ENCODE measurements at regions not wholly inside any gene's neighbourhood (a gene's known extent, or its start where the extent isn't known, plus 50 kb on each side); places are given as distances from the start of the nearest gene placed in this dataset.

DNA sequence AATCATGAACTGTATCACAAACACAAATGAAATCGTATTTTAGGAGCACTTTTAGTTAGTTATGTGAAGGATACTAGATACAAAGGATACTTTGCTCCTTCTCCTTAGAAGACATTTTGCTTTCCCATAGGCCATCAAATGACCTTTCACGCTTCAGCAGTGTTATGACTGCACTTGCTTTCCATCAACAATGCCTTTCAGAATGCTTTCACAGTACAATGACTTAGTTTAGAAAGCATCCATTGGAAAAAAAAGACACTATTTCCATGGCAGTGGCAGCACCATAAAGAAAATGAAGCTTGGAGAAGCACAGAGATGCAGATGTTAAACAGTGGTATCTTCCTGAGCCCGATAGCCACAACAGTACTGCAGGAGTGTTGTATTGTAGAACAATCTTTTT is 203.9 kb downstream of the PCSK1 start:
- H3K4me3 ChIP-seq (ENCODE audit: low read depth, poor library complexity, severe bottlenecking) = no peak overlapping the region
- no peak for DNase-seq (ENCODE audit: low spot score in 2 of 2)
- intact Hi-C loops (cut with DNase I; ENCODE audit: low total_unique reads) = no loop called here
- WGBS, 2 donors = 88 to 94% methylated on average over 3 of the region's 3 CpGs
- TF ChIP-seq POLR2A (IDR thresholded peaks at IDR 0.05) = no peak

DNA sequence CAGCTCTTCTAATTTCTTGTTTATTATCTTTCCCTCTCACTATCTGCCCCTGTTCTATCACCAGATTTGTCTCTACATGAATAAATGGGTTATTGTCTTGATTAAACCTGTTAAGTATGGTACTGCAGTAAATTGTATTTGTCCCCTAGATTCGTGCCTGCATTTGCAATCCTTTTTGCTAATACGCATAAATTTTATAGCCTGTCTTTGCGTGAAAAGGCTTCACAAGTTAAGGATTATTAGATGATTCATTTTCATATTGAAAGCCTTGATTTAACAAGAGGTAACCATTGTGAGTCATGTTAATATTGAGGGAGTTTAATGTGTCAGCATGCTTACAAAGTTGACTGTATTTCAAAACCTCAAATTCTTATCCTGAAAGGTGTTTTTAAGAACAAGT is 204.6 kb downstream of the PCSK1 start:
- no peak for TF ChIP-seq POLR2A (IDR thresholded peaks at IDR 0.05)
- TF ChIP-seq, protein P1, sequence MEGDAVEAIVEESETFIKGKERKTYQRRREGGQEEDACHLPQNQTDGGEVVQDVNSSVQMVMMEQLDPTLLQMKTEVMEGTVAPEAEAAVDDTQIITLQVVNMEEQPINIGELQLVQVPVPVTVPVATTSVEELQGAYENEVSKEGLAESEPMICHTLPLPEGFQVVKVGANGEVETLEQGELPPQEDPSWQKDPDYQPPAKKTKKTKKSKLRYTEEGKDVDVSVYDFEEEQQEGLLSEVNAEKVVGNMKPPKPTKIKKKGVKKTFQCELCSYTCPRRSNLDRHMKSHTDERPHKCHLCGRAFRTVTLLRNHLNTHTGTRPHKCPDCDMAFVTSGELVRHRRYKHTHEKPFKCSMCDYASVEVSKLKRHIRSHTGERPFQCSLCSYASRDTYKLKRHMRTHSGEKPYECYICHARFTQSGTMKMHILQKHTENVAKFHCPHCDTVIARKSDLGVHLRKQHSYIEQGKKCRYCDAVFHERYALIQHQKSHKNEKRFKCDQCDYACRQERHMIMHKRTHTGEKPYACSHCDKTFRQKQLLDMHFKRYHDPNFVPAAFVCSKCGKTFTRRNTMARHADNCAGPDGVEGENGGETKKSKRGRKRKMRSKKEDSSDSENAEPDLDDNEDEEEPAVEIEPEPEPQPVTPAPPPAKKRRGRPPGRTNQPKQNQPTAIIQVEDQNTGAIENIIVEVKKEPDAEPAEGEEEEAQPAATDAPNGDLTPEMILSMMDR (IDR thresholded peaks at IDR 0.05) = no peak
- intact Hi-C loops (cut with DNase I; ENCODE audit: low total_unique reads) = no loop called here
- no peak for DNase-seq (ENCODE audit: low spot score in 2 of 2)
- WGBS, 2 donors = 55 to 56% methylated on average over 3 of the region's 3 CpGs
- H3K4me3 ChIP-seq (ENCODE audit: low read depth, poor library complexity, severe bottlenecking) = no peak overlapping the region

DNA sequence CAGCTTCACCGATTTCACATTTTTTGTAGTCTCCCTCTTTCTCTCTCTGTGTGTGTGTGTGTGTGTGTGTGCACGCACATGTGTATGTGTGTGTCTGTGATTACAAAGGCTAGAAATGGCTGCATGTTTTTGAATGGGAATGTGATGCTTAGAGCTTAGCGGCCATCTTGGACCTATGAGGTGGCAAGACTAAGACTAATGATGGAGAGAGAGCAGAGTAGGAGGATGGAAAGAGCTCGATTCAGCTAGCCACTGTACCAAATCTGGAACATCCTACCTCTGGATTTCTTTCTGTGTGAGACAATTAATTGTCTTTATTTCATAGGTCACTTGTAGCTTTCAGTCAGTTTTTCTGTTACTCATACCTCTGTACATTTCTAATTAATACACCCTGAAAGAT is 205.1 kb downstream of the PCSK1 start:
- intact Hi-C loops (cut with DNase I; ENCODE audit: low total_unique reads) = no loop called here
- 91% methylated on average over 4 of the region's 4 CpGs for WGBS, 2 donors

DNA sequence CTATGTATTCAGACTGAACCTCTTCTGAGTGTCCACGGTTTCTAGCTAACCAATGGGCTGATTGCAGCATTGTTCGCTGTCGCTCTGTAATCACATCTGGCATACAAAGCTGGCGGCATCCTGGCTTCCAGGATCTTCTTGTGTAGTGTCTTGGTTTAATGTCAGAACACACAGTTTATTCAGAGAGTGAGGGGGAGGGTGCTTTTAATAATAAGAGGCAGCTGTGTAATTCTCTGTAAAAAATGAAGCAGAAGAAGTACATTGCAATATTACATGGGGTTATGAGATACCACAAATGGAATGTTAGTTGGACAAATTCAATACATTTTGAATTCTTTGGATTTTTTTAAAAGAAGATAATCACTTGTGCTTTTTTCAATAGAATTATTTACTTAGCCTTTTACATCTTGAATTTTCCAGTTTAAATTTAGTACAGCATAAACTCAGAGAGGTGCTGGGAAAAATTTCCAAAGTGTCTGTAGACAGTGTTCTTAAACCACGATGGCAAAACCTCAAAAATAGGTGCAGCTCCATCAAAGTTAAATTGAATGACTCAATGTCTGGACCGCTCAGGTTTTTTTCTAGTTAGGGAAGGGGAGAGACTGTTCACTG is 206.0 kb downstream of the PCSK1 start:
- intact Hi-C loops (cut with DNase I; ENCODE audit: low total_unique reads) = no loop called here
- no peak for TF ChIP-seq POLR2A (IDR thresholded peaks at IDR 0.05)
- TF ChIP-seq, protein P1 (IDR thresholded peaks at IDR 0.05) = no peak
- H3K4me3 ChIP-seq (ENCODE audit: low read depth, poor library complexity, severe bottlenecking) = no peak overlapping the region
- peak; percentile 30 to 84 for DNase-seq (ENCODE audit: low spot score in 2 of 2)
- WGBS, 2 donors = 39 to 42% methylated on average over 6 of the region's 6 CpGs

More for the DNA sequence above, 205.1 kb downstream of the PCSK1 start:
- no peak for DNase-seq (ENCODE audit: low spot score in 2 of 2)
- H3K4me3 ChIP-seq (ENCODE audit: low read depth, poor library complexity, severe bottlenecking) = no peak overlapping the region
- no peak for TF ChIP-seq POLR2A (IDR thresholded peaks at IDR 0.05)
- TF ChIP-seq, protein P1 (IDR thresholded peaks at IDR 0.05) = no peak

DNA sequence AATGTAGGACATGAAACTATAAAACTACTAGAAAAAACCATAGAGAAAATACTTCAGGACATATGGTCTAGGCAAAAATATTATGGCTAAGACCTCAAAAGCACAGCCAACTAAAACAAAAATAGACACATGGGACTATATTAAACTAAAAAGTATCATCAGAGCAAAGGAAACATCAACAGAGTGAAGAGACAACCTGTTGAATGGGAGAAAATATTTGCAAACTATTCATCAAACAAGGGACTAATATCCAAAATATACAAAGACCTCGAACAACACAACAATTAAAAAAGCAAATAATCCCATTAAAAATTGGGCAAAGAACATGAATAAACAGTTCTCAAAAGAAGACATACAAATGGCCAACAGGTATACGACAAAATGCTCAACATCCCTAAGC is 210.9 kb downstream of the PCSK1 start:
- intact Hi-C loops (cut with DNase I; ENCODE audit: low total_unique reads) = no loop called here
- no peak overlapping the region for H3K4me3 ChIP-seq (ENCODE audit: low read depth, poor library complexity, severe bottlenecking)
- TF ChIP-seq, protein P1 (IDR thresholded peaks at IDR 0.05) = no peak
- TF ChIP-seq POLR2A (IDR thresholded peaks at IDR 0.05) = no peak
- 89 to 97% methylated on average over 2 of the region's 2 CpGs for WGBS, 2 donors
- DNase-seq (ENCODE audit: low spot score in 2 of 2) = no peak

DNA sequence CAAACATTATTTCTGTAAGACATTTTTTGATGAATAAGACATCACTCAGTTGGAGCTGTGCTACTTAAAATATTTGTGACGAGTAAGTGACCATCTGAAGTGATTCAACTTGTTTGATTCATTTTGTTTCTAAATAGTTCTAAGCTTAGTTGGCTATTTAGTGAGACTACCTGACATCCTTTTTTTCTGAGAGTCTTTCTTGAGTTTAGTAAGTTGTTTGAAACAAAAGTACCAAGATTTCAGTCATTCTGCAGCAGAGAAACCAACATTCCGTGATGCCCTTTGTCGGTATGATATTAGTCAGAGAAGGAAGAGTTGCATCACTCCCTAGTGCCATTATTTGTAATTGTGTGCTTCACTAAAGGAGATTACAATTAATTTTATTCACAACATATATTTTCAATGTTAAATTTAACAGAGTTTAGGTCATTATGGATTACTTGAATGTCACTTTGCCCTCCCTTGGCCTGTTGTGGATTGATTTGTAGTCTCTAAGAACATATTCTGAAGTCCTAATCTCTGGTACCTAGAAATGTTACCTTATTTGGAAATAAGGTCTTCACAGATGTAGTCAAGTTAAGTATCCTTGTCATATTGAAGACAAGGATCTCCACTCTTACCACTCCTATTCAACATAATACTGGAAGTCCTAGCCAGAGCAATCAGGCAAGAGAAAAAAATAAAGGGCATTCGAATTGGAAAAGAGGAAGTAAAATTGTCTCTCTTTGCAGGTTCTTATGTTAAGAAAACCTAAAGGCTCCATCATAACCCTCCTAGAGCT is 212.2 kb downstream of the PCSK1 start:
- DNase-seq (ENCODE audit: low spot score in 2 of 2) = no peak
- intact Hi-C loops (cut with DNase I; ENCODE audit: low total_unique reads) = no loop called here
- no peak for TF ChIP-seq POLR2A (IDR thresholded peaks at IDR 0.05)
- TF ChIP-seq, protein P1 (IDR thresholded peaks at IDR 0.05) = no peak
- no peak overlapping the region for H3K4me3 ChIP-seq (ENCODE audit: low read depth, poor library complexity, severe bottlenecking)
- WGBS, 2 donors = 81 to 83% methylated on average over 4 of the region's 4 CpGs

All from lower leg skin (tissue), 4 donors.